ENCODE measurements at regions not wholly inside any gene's neighbourhood (a gene's known extent, or its start where the extent isn't known, plus 50 kb on each side); places are given as distances from the start of the nearest gene placed in this dataset.

- TF ChIP-seq, protein P1, sequence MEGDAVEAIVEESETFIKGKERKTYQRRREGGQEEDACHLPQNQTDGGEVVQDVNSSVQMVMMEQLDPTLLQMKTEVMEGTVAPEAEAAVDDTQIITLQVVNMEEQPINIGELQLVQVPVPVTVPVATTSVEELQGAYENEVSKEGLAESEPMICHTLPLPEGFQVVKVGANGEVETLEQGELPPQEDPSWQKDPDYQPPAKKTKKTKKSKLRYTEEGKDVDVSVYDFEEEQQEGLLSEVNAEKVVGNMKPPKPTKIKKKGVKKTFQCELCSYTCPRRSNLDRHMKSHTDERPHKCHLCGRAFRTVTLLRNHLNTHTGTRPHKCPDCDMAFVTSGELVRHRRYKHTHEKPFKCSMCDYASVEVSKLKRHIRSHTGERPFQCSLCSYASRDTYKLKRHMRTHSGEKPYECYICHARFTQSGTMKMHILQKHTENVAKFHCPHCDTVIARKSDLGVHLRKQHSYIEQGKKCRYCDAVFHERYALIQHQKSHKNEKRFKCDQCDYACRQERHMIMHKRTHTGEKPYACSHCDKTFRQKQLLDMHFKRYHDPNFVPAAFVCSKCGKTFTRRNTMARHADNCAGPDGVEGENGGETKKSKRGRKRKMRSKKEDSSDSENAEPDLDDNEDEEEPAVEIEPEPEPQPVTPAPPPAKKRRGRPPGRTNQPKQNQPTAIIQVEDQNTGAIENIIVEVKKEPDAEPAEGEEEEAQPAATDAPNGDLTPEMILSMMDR (conservative IDR thresholded peaks at IDR 0.05; ENCODE audit: low read depth, low read length), result no peak
- TF ChIP-seq EZH2 (IDR thresholded peaks at IDR 0.05; ENCODE audit: low read length, unreplicated experiment), result no peak
These were observed 221.1 kb downstream of the ENC1 start for GRCh38 chr5:74419468-74419867.
